ENCODE measurements at regions not wholly inside any gene's neighbourhood (a gene's known extent, or its start where the extent isn't known, plus 50 kb on each side); places are given as distances from the start of the nearest gene placed in this dataset.
"Not testable (repeated sequence)": the region's sequence is repeated elsewhere in the genome, so short reads cannot be mapped to it uniquely, and the experiment has no call there.

DNA sequence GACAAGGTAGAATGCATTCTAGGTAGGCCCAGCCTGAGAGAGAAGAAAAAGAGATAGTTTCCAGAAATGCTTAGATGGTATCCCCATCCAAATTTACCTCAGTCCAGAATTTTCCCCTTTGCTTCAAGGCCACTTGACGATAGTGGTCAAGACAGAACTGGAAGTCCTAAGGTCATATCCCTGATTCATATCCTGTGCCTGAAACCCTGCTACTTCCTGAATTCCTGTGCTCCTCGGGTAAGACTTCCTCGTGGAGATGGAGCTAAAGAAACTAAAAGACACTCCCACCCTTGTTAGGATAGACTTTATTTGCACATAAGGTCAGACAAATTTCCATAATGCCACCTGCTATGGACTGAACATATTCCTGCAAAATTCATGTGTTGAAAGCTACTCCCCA, 175.9 kb downstream of the EVX1 start:
- DNase-seq: no peak

DNA sequence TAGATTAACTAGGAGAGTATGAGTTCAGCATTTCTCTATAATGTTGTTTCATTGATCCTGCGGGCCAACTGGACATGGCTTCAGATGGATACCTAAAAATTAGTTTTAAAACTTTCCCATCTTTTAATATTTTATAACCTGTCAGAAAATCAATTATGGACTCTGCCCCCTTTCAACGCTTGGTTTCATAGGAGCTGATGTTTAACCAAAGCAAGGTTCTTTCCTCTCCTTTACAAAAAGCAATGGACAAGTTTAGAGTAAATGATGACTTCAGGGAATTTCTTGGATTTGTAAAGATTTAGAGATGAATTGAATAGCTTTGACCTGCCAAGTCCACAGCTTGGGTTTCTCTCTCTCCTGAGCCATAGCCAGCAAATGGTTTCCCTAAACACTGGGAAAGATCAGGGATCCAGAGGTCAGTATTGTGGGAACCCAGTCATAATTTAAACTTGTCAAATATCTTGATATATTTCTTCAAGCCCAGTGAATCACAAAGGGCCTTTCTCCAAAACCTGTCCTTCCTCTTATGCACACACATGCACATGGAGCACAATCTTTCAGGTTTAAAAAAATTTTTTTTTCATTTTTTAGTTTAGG, 177.1 kb downstream of the EVX1 start:
- no peak for DNase-seq

DNA sequence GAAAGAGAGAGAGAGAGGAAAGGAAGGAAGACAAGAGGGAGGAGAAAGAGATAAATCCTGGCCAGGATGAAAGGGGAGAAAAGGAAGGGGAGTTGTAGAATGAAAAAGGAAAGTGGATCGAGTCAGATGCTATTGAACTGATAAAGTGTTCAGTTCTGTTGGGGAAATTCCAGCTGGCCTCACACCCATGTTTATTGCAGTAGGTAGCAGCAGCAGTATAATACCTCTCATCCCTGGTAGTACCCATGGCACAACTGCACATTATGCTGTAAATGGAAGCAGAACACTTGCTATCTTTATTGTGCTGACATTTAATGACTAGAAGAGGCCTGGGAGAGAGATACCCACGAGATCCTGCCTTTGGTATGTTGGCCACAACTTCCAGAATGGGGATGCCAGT, 178.1 kb downstream of the EVX1 start:
- no peak for DNase-seq

DNA sequence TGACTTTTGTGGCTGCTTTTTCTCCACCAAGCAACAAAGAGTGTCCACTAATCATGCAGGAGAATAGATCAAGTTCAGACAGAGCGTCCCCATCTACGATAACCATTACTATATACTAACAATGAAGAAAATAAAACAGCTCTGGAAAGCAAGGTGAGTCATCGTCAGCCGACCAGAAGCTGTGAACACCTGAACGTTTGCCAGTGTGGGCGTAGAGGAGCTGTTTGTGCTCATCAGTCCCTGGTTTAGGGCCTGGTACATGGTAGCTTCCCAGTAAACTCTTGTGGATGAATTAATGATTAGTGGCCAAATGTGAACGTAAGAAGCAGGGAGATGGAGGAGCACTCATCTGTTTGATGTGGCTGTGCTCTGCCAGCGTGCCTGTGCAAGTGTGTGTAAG, 180.7 kb downstream of the EVX1 start:
- DNase-seq: no peak

DNA sequence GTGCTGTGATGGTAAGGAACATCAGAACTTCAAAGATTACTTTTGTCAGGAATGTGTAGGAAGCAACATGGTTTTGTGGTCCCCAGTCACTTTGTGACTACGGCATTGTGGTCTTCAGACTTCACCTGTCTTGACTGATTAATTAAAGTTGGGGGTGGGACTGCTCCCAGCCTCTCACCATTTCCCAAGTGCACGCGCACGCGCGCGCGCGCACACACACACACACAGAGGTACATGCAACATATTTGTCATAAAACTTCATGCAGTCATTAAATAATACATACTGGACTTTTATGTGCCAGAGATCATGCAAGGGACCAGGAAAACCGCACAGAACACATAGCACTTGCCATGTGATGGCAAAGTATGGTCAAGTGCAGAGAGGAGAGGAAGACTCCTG, 181.2 kb downstream of the EVX1 start:
- no peak for DNase-seq

DNA sequence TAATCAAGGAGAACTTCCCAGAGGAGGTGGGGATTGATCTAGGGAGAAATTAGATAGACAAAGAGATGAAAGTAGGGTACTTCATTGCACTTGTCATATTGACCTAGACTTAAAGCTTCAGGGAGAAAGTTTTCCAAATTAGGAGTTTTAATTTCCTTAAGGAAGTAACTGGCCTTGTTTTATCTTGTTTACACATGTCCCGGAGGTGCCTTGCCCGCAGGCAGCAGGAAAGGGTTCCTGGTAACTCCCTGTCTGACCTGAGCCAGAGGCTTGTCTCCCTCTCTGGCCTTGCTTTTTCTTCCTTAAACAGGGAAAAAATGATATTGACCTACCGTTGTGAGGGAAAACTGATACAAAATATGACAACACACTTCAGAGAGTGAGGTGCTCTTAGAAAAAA, 181.6 kb downstream of the EVX1 start:
- no peak for DNase-seq

DNA sequence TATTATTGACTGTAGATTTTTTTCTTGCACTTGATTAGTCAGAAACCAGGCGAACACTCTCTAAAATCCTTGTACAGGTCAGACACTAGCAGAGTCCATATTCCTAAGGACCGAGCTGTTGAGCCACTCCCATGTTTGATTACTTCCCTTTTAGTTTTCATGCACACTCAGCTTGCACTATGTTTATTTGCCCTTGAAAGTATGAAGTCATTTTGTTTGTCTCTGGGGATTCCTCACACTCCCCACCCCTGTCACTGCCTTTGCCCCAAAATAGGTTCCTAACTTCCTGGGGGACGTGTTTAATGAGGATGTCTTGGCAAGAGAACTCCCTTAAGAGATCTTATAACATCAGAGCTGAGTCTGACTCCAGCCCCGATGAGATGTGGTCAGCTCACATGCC, 182.1 kb downstream of the EVX1 start:
- no peak for DNase-seq

DNA sequence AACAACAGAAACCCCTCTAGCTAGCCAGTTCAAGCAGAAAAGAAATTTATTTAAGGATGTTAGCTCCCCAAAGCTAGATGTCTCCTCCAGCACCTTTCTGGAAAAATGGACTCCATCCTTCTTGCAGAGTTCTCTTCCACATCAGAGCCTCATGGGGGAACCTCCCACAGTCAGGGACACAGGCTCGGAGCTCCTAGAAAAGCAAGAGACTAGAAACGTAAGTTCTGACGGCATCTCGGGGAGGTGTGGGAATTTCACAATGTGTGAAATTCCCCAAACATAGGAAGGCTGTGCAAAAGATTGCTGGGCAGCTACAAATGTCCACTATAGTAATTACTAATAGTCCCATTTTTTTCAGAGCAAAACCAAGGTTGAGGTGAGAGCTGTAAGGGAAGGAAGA, 184.8 kb downstream of the EVX1 start:
- DNase-seq: no peak

DNA sequence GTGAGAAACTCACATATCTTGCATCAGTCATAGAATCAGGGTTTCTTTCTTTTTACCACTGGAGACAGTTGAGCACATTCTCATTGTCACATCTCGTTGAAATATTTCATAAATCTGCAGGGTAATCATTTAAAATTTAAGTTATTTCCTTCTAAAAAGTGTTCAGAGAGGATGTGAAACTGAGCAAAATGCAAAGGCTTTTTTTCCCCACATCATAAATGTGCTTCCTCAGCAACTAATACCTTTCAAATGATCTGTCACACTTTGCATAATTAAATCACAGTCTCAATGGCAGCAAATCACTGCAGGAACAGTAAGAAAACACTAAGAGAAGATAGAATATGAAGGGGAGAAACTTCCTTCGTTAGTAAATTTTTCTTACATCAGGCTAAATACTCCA, 187.5 kb downstream of the EVX1 start:
- DNase-seq: no peak

DNA sequence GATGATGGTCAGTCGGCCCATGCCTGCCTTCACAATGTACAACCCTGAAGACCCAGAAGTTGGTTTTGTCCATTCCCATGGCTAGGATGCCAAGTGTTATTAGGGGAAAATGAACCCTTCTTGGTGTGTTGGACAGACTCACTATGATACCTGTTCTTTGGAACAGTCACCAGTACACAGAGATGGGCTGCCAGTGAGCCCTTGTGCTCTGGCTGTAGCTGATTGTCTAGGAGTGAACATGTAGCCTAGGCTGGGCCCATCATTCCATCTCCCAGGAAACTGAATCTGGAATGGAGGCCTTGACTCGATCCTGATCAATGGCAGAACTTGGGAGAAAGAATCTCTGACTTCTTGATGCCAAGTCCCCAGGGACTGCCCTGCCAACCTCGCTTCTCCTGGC, 188.9 kb downstream of the EVX1 start:
- DNase-seq: no peak

DNA sequence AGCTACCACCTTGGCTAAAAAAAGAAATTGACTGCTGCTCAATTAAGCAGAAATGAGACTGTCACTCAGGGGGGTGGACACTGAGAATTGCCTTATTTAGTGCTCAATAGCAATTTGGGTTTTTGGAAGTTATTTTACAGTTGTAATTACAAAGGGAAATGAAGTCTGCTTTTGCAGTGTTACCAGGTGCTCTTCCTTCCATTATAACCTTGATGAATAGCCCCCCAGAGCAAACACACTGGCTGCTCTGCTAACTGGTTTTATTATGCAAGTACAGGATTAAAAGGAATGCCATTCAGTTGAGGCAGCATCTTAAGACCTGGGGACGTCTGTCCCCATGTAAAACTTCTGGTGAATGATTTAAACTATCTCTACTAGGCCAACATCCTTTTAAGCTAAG, 191.0 kb downstream of the EVX1 start:
- no peak for DNase-seq

DNA sequence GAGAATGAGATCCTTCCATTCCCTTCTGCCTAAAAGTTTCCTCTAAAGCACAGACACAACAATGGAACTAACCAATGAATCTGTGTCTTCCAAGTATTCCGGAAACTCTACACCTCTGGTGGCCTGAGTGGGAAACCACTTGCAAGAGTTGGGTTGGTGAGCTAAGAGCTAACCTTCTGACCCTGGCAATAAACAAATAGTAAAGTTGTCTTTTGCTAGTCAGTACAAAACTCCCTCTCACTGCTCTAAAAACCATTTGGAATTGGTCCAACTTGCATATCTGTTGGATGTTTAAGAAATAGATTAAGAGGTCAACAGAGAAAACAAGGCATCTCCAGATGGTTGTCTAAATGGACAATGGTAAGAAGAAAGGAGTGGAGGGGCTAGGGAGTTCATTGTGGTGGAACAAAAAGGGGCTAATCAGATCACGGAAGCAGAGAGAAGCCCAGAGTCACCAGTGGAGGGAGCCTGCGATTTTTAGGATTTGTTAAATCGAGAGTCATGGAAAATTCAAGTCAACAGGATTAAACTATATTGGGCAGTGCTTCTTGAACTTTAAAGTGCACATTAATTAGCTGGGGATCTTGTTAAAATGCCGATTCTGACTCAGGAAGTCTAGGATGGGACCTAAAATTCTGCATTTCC, 192.3 kb downstream of the EVX1 start:
- peak; percentile 4 for DNase-seq

DNA sequence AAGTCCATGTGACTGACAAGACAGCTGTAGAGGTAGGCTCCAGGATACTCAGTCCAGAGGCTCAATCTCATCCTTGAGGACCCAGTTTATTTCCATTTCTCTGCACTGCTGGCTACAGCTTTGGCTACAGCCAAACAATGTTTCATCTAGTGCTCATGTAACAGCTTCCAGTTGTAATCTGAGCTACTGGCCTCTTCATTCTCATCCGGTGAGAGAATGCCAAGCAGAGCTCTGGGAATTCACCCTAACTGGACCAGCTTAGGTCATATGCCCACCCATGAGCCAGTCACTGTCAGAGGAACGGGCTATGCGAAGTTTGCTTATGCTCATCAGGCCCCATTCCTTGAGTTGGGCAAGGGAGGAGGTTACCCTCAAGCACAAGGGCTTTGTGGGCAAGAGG, 192.9 kb downstream of the EVX1 start:
- no peak for DNase-seq

DNA sequence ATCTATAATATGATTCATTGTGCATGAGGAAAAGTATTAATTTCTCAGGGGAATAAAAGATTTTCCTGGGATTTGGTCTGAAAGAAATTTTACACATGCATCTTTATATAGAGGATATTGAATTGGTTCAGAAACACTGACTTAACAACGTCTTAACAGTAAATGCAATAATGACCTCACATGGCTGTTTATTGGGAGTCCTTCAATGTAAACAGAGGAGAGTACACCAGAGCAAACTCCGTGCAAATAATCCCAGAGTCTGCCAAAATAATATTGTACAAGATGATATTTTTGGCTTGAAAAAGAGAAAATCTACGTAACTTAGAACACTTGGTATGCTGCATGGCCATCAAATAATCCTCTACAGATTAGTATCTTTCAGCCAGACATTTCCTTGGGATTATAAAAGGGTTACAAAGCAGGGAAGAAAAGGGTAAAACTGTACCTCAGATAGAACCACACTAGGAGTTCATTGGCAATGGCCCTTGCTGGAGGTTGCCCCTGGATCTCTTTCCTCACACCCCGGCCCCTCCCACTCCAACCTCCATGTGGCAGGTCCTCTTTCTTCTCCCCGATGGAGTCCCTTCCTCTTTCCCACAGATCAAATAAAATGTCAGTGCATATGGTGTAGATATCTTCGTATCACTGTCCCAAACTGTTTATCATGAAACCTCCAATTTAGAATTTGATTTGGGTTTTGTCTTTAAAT, 196.4 kb downstream of the EVX1 start:
- no peak for DNase-seq

DNA sequence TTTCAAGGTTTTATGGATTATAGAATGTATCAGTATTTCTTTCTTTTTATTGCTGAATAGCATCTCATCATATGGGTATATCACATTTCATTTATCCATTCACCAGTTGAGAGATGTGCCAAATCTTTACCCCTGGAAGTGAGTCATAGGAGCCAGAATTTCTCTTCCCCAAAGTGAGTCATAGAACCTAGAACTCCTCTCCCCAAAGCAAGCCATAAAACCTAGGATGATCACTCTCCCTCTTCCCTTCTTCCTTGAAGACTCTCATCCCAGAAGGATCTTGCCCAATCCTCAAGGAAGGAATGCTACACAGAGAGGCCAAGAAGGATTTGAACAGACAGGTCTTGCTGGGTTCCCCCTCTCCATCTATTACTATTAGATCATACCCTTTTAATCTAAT, 199.9 kb downstream of the EVX1 start:
- no peak for DNase-seq

DNA sequence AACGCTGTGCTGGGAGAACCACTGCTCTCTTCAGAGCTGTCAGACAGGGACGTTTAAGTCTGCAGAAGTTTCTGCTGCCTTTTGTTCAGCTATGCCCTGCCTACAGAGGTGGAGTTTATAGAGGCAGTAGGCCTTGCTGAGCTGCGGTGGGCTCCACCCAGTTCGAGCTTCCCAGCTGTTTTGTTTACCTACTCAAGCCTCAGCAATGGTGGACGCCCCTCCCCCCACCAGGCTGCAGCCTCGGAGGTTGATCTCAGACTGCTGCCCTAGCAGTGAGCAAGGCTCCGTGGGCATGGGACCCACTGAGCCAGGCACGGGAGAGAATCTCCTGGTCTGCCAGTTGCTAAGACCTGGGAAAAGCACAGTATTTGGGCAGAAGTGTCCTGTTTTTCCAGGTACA, 206.4 kb downstream of the EVX1 start:
- not testable (repeated sequence) for DNase-seq

DNA sequence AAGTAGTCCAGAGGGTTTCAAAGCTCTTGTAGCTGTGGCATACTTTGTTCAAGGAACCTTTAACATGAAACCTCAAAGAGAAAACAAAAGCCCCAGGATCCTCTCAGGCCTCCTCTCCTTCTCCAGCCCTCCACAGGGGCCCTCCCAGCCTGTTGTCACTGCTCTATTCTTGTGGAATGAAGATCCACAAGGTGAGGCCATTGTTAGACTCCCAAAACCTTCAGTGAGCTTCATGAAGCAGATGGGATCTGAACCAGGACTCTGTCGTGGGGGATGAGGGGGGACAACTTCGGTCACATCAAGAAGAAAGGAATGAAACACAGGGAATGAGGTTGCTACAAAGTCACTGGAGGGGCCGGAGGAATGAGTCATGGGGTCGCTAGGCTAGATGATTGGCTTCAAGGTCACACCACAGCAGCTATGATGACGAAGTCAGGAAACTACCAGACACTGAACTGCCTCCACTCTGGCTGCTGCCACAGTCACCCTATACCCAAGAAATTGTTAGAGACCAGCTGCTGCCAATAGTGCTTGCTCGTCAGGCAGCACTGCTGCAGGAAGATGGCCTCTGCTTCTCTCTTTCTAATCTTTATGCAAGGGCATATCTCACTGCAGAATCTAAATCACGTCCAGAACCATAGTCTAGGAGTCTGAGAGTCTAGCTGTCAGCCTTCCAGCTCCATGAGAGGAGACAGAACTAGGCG, 208.8 kb downstream of the HIBADH start:
- DNase-seq: no peak

DNA sequence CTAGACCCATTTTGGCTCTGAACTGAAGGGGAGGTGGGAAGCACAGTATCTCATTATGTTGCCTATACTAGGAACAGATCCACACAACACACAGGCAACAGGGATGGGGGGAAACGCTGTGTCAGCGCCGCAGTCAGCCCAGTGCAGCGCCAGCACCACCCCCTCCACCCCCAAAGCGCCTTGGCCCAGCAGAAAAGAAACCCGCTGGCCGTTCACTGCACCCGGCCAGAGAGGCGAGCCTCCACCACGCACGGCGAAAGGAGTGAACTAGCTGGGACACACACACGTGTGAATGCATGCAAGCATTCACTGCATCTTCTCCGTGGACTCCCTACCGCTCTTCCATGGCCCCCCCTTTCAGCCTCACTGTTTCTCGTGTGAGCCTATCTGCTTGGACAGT, 205.6 kb downstream of the HIBADH start:
- DNase-seq: not testable (repeated sequence)

DNA sequence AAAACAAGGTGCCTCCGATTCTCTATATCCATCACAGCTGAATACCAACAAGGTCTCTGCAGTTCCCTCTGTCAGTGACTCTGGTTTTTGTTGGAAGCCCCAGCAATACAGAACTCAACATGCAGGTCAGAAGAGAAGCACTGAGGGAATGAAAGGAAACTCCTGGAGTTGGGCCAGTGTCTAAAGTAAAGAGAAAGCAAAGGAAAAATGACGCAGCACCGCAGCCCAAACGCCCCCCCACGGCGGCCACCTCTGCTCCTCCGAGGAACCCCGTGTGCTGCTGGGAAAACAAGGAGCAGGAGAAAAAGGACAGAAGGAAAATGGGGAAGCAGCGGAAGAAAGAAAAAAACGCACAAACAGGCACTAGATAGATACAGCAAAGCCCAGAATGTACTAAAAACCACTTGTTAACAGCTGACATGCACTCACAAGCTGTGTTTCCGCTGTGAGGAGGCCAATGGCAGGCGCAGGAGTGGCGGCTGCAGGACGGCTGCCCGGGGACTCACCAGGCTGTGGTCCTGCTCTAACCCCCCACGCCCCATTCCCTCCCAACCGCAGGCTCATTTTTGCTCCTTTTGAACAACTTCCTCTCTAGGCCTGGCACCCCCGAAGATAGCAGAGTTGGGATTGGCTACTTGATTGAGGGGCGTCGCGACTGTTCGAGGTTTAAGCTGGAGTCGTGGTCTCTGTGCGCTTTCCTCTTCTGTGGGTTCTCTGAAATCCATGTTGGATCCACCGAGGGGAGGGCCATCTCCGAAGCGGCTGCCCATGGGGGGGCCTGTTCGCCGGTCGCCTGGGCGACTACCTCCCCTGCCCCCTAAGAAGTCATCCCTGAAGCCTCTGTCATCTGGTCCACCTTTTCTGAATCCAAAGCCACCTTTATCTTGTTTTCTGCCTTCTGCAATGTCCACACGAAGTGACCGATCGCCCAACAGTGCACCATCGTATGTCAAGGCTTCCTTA, 204.8 kb downstream of the HIBADH start:
- not testable (repeated sequence) for DNase-seq

DNA sequence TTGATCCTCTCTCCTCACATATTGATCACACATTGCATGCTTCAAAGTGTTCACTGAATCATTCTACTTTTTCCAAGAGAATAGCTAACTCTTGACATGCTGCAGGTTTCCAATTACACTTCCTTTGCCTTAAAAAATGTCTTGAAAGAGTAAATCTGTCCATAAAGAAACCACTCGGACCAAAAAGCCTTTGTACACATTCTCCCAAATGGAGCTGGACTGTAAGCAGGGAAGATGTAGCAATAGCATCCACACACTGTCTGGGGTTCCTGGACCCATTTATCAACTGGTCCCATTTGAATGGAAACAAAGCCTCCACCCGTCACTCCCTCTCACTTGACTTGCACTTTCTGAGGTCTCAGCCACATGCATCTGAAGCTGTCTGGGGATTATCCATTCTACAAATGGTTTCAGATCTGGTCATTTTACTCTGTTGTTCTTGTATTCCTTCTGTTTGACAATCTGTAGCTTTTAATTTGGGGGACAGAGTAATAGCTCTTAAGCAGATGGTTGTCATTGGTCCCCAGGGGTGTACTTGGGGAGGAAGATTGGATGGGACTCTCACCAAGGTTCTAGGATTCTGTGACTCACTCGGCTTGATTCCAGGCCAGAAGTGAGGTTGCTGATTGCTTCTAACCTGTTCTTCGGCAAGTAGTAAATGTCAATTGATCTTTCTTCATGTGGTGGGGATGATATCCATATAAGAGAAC, 203.5 kb downstream of the HIBADH start:
- DNase-seq: no peak

DNA sequence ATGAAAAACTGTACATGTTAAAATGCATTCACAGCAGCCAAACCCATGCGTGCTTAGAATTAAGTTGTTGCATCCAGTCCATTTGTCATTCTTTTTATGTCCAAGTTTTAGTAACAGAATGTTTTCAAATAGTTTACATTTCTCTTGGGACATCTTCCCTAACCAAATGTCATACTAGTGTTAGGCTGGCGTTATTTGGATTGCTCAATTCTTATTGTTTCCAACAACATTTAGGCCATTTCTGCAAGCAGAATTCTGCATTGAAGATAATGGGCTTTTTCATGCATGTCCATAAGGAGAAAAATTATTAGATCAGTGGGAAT, 203.0 kb downstream of the HIBADH start:
- DNase-seq: no peak

DNA sequence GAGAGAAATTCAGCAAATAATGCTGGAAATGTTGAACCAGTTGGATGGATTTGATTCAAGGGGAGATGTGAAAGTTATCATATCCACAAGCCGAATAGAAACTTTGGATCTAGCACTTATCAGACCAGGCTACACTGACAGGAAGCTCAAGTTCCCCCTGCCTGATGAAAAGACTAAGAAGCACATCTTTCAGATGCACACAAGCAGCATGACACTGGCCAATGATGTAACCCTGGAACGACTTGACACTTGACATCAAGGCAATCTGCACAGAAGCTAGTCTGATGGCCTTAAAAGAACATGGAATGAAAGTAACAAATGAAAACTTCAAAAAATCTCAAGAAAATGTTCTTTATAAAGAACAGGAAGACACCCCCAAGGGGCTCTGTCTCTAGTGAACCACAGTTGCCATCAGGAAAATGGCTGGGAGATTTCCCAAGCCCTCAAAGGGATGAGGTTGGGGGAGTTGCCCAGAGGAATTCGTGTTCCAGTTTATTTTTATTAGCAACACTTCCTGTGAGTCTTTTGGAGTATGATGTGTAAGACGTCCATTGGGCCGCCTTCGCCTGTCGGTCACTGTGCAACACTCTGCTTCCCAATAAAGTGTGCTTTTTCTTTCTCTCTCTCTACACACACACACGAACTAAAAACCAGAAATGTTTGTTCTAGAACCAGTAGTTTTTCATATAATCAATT, 200.0 kb downstream of the HIBADH start:
- no peak for DNase-seq
